NCI-H2107 (cell line): ENCODE measurements at regions not wholly inside any gene's neighbourhood (a gene's known extent, or its start where the extent isn't known, plus 50 kb on each side); places are given as distances from the start of the nearest gene placed in this dataset.
A peak's percentile ranks its signal among the peaks of the same experiment; 100 is the strongest.
"Not testable (repeated sequence)": the region's sequence is repeated elsewhere in the genome, so short reads cannot be mapped to it uniquely, and the experiment has no call there.

Experiments used
- DNase-seq: peaks from one replicate; lab custom pipeline; 2025; lab: John Stamatoyannopoulos, UW

DNA sequence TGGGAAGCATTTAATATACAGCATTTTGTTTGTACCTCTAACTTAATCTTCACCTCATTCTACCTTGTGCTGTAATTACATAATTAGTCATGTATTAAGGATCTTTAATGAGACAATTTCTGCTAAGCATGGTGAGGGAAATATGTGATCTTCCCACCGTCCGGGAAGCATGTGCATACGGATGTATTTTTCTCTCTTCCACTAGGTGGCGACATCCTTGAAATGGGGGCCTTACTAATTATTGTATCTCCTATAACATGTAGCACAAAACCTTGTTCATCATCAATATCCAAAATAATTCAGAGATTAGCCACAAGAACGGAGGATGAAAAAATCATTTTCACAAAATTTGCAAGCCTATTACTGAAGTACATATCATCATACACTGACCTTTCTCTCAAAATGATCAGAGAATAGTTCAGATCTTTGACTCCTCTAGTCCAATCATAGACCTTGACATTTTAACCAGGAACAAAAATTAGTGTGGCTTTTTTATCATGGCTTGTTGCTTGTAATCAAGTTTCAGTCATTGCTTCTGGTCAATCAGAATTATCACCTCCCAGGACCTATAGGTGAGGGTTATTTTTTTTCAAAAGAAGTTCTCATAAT, 148.9 kb upstream of the GBE1 start:
- no peak for DNase-seq

- no peak for DNase-seq
Measured at GRCh38 chr3:81909796-81910195, 148.4 kb upstream of the GBE1 start.

DNA sequence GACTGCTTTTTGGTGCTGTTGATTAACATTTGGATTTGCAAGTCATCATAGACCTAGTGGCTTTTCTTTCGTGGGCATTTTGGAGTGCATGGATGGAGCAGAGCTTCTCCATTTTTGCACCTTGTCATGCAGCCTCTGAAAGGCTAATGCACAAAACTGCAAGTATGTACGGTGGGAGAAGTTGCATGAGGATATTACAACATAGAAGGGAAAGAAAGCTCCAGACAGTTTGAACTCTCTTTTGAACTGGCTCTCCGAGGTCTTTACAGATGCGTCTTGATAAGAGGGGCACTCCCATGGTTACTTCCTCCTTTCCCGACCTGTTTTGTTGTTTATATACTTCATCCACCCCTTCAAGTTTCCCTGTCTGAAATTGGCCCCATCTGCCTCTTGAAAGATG, 147.1 kb upstream of the GBE1 start:
- no peak for DNase-seq

DNA sequence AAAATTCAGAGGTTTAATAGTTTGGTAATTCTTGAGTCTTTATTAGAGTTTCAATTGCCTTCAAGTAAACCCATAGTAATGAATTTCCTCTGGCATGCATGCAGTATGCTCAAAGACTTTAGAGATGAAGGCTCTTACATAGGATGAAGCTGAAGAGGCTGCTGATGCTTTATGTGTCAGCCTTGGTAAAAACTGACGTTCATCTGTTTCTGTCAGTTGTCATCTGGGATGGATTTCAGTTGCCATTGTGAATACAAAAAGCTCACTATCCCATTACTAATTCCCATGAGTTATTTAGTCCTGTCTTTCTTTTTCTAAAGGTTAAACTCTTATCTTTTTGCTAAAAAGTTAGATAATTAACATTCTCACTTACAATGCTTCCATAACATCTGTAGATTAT, 136.9 kb upstream of the GBE1 start:
- no peak for DNase-seq

DNA sequence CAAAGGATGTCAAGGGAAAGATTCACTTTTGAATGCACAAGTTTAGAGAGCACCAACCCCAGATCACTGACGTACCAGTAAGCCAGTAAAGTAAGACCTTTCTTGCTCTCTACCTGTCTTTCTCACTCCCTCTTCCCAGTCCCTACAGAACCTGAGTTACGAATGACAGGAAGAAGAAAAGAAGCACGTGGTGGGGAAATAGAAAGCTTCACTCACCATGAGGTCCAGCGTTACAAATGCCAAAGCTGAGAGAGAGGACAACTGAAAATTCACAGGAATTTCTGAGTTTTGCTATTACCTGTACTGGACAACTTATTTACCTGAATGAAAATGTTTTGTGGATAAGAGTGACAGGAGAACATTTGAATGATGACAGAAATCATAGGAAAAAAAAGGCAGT, 133.2 kb upstream of the GBE1 start:
- DNase-seq: no peak

DNA sequence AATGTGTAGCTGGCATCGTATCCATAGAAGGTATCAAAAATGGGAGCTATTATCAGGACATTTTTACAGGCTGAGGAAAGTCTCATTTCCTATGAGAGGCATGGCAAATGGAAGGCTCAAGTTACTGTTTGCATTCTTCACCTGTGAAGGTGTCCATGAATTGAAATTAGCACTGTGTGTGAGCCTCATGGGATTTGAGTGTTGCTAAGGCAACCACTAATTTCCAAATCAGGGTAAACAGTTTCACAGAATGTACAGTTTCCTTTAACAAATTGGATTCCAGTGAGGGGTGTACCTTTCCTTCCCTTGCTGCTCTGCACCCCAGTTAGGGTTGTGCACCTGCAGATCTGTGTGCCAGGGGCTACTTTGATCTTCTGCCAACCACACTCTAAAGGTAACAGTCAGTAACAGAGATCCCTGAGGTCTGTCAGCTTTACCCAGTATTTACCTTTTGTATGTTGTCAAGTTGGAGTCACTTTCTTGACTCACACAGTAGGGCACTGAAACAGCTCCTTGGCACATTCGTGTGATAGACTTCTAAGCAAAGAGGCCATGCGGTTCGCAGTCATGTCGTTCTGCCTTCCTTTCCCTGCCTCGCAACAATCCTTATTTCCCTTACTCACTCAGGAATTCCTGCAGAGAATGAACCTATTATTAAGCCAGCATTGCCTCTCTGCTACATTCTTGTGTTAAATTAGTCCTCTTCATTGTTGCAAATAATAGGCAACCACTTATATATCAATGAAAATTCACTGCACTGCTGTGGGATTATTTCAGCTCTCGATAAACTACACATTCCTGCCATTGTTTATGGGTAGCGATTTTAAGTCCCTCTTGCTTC, 129.8 kb upstream of the GBE1 start:
- DNase-seq: peak; percentile 63

- no peak for DNase-seq
Measured at GRCh38 chr3:81888914-81889557, 127.6 kb upstream of the GBE1 start.

DNA sequence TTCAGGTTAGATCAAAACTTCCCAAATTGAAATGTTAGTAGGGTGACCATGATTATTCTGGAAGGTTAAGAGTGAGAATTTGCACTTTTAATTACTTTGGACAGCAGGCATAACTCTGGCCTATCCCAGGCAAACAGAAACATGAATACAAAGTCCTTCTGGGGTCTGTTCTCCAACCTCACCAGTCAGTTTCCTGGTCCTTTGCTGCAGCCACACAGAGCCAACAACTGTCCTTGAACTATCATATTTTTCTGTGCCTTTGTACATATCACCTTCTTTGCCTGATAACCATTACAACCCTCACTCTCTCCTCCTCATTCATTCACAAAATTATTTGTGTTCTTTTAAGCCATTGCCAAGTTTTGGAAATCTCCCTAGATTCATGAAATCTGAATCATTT, 126.0 kb upstream of the GBE1 start:
- no peak for DNase-seq

DNA sequence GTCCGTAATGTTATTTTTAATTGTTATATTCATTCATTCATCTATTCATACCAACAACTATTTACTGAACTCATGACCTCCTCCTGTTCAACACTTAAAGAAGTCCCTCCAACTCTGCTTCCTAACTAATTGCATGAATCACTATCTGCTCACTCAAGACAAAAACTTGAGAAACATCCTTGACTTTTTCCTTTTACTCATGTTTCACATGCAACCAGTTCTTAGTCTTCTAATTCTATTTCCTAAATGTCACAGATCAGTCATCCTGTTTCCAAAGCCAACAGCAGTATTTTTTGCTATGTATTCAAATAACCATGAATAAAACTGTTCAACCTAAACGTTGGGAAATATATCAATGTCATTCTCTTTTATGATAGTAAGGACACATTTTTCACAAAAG, 124.6 kb upstream of the GBE1 start:
- no peak for DNase-seq

DNA sequence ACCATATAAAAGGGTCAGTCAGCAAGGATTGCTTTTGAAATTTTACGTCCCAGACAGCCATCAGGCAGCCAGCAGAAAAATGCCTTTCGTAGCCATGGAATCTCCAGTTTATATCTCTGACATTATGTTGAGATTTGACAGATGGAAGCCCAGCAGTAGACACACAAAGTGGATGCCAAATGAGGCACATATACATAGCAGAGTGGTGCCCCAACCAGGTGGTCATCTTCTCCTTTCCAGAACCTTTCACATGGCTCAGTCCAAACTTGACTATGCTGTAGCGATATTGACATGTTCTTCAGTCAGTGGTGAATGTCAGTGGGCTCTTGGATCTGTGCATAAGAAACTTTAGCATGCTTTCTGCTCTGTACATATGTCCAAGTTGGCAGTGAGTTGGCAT, 123.3 kb upstream of the GBE1 start:
- no peak for DNase-seq

DNA sequence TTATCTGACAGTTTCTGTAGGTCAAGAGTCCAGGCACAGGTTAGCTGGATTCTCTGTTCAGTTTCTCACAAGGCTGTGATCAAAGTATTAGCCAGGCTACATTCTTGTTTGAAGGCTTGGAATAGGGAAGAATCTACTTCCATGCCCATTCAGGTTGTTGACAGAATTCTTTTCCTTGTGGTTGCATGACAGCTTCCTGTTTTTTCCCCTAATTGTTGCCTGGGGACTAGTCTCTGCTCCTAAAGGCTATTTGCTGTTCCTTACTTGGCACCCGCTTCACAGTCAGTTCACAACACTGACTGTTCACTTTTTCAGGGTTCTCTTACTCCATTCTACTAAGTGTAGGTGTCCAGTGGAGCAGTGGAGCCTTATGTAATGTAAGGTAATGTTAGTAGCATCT, 115.4 kb upstream of the GBE1 start:
- DNase-seq: no peak

DNA sequence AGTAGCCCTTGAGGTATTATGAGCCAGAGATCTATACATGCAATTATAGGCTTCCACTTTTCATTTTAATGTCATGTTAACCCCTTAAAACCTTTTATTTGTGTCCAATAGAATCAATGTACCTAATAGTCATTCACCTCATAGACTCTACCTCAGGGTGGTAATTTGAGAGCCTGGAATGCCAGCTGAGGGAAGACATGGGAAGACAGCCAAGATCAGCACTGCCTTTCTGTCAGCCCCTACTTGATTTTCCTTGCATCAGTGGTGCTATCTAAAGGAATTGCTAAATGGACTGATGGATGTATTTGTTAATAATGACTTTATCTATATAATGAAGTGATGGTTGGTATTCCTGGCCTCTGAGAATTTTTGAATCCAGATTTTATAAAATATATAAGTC, 113.3 kb upstream of the GBE1 start:
- no peak for DNase-seq

DNA sequence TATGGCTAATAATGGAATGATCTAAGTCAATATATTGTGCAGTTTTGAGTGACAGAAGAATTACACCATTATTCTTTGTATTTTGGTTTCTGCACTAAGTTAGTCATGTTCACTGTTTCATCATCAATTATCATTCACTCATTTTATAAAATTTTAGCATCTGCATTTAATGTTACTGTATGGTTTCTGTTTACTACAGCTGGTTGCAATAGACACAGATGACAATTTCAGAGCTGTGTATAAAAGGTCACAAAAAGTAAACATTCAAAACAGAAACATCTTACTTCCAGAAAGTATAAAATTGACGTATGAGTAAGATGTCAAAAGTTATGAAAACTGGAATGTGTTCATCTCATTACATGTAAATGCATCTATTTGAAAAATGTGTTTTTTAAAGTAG, 111.1 kb upstream of the GBE1 start:
- DNase-seq: no peak

GRCh38 chr3:81871358-81872155, 110.1 kb upstream of the GBE1 start:
- DNase-seq: no peak

- DNase-seq: no peak
Measured at GRCh38 chr3:81869382-81869781, 107.9 kb upstream of the GBE1 start.

DNA sequence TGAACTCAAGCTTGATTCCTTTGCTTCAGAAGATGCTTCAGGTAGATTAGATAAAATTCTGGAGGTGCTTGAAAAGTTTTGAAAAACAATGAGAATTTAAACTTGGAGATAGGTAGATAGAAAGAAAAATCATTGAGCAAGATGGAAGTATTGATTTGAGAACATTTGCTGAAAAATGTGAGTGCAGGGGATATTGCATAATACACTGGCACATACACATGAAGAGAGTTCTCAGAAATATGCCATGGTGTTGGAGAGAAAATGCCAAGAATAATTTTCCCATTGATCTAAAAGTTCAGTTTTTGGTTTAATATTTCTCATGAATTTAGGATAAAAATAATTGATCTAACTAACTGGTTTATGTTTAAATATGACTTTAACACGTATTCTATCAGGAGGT, 107.2 kb upstream of the GBE1 start:
- no peak for DNase-seq

DNA sequence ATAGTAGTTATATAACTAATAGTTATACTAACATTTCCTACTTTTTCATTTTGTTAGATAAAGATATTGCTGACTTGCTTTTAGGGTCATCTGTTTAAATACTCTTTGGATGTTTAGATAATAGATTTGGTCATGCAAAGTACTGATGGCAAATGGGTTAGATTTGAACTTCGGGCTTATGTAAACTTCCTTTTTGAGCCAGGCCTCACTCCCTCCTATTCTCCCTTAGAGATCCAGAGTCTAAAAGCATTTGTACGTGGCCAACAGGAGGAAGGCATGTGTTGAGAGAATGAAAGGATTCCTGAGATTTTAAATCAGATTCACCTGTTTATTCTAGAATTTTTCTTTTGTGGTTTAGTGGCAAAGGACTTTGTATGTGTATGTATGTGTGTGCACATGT, 106.4 kb upstream of the GBE1 start:
- DNase-seq: no peak

DNA sequence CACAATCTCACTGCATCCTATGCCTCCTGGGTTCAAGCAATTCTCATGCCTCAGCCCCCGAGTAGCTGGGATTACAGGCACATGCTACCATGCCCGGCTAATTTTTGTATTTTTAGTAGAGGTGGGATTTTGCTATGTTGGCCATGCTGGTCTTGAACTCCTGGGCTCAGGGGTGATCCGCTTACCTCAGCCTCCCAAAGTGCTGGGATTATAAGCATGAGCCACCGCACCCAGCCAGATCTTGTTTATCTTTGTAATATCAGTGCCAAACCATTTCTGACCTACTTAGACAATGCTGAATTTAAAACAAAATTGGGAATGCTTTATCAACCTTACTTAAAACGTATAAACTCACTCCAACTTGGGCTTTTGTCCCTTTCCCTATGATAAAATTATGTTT, 103.7 kb upstream of the GBE1 start:
- DNase-seq: not testable (repeated sequence)

DNA sequence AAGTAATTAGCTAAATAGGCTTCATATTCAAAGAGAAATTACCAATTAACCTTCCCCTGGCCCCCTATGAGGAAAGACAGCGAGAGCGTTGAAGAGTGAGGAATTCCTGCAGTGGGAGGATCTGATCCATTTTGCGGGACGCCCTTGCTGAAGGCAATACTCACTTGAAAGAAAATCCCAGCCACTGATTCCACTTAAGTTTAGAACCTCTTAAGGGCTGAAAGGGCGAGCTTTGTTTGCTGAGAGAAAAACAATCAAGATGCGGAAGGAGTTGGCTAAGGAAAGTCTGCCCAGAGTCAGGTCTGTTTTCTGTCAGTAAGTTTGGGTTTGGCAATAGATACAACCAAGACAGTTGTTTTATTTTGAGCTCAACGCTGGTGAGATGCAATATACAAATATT, 102.8 kb upstream of the GBE1 start:
- no peak for DNase-seq

DNA sequence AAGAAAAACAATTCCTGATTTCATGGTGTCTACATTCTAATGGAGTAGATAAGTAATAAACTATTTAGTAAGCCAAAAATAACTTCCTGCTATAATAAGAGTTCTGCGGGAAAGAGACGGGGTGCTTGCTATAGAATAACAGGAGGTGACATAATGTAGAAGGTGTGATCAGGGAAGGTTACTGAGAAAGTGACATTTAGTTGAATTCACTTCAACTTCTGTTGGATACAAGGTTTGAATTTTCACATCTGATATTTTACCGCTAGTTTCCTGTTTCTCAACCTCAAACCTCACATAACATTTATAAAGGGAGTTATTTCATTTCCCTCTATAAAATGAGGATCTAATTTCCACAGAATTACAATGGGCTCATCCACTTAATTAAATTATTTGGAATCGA, 102.3 kb upstream of the GBE1 start:
- no peak for DNase-seq

- DNase-seq: no peak
Measured at GRCh38 chr3:81861593-81861992, 100.1 kb upstream of the GBE1 start.

DNA sequence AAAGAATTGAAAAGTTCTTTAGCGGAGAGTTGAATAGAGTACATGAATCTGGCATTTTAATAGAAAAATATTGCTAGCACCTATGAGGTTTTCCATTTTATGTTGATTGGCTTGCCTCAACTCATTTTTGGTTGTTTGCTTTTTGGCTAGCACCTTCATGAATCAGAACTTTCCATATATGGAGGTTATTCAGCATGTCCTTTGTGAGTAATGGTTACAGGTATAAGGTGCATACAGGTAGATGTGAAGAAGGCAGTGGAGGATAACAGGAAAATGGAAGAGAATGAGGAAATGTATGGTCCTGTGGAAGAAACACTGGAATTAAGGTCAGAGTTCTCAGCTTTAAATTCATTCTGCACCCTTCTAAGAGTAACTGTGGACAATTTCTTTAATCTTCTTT, 98.1 kb upstream of the GBE1 start:
- DNase-seq: no peak

GRCh38 chr3:81853431-81853830, 92.0 kb upstream of the GBE1 start:
- no peak for DNase-seq
